HEK293 (cell line): ENCODE measurements at regions not wholly inside any gene's neighbourhood (a gene's known extent, or its start where the extent isn't known, plus 50 kb on each side); places are given as distances from the start of the nearest gene placed in this dataset.

Source experiments
- CTCF ChIA-PET: fragments of 350-600 bp; formaldehyde crosslinking; extraction: SDS; loops from one replicate; lab custom pipeline; 2021; ENCODE audit warnings: antibody characterized with exemption; lab: Yijun Ruan, JAX
- POLR2A ChIA-PET: fragments of 300-600 bp; formaldehyde crosslinking; extraction: SDS; loops from one replicate; lab custom pipeline; 2020; ENCODE audit warnings: antibody characterized with exemption, inconsistent platforms; lab: Yijun Ruan, JAX
- H3K27ac ChIP-seq: fragments of 200-500 bp; sonication (Bioruptor generic); 2 replicates; pipeline ENCODE4 v1.5.1; 2014; ENCODE audit warnings: low read depth, low read length, control low read depth, inconsistent platforms; ENCODE audit errors: extremely low read depth
- H3K36me3 ChIP-seq, 2 experiments: fragments of 200-500 bp in 1 of 2; sonication (Bioruptor generic) in 1 of 2; 1 replicate in 1 of 2; 2 replicates in 1 of 2; pipeline ENCODE4 v1.5.1; 2014 to 2017; ENCODE audit warnings: inconsistent platforms in 2 of 2, low read length in 2 of 2; ENCODE audit not compliant: control insufficient read depth in 2 of 2, insufficient read depth in 1 of 2
- H3K4me1 ChIP-seq: fragments of 200-500 bp; sonication (Bioruptor generic); 2 replicates; pipeline ENCODE4 v1.5.1; 2014; ENCODE audit warnings: mild to moderate bottlenecking, low read length, inconsistent platforms; ENCODE audit not compliant: control insufficient read depth, insufficient read depth
- H3K4me3 ChIP-seq: 2 replicates; pipeline ENCODE4 v1.5.1; 2011; ENCODE audit warnings: low read depth, mild to moderate bottlenecking, control low read depth, low read length, moderate library complexity
- H3K9me3 ChIP-seq: fragments of 200-500 bp; sonication (Bioruptor generic); 2 replicates; pipeline ENCODE4 v1.5.1; 2014; ENCODE audit warnings: low read depth, low read length, inconsistent platforms; ENCODE audit not compliant: control insufficient read depth, insufficient read depth
- ATF2 ChIP-seq: fragments of 450-650 bp; formaldehyde crosslinking; IDR thresholded peaks from 2 replicates; pipeline ENCODE4 v1.5.1; 2016; ENCODE audit warnings: missing biosample characterization, missing genetic modification characterization, low read depth
- BCL11A ChIP-seq: fragments of 450-650 bp; formaldehyde crosslinking; IDR thresholded peaks from 2 replicates; pipeline ENCODE4 v1.5.1; 2016; ENCODE audit warnings: low read depth, missing biosample characterization, missing genetic modification characterization
- GLIS2 ChIP-seq: fragments of 450-650 bp; formaldehyde crosslinking; IDR thresholded peaks from 2 replicates; pipeline ENCODE4 v1.5.1; 2016; ENCODE audit warnings: missing biosample characterization, missing genetic modification characterization
- HOXA7 ChIP-seq: sonication (generic); formaldehyde crosslinking; IDR thresholded peaks from 2 replicates; pipeline ENCODE4 v1.8.1; 2022; ENCODE audit warnings: missing genetic modification reagents, borderline replicate concordance
- IKZF3 ChIP-seq: fragments of 450-650 bp; IDR thresholded peaks from 2 replicates; pipeline ENCODE4 v1.5.0; 2018; ENCODE audit warnings: missing biosample characterization, mild to moderate bottlenecking, missing genetic modification characterization, moderate library complexity
- KLF16 ChIP-seq: fragments of 450-650 bp; formaldehyde crosslinking; IDR thresholded peaks from 2 replicates; pipeline ENCODE4 v1.5.1; 2017; ENCODE audit warnings: missing biosample characterization, missing genetic modification characterization
- KLF17 ChIP-seq: fragments of 450-650 bp; formaldehyde crosslinking; IDR thresholded peaks from 2 replicates; pipeline ENCODE4 v1.5.1; 2016; ENCODE audit warnings: missing biosample characterization, missing genetic modification characterization
- MZF1 ChIP-seq: fragments of 450-650 bp; formaldehyde crosslinking; IDR thresholded peaks from 2 replicates; pipeline ENCODE4 v1.5.1; 2017; ENCODE audit warnings: missing biosample characterization, missing genetic modification characterization, borderline replicate concordance
- SCRT1 ChIP-seq: fragments of 450-650 bp; formaldehyde crosslinking; IDR thresholded peaks from 2 replicates; pipeline ENCODE4 v1.5.1; 2016; ENCODE audit warnings: missing biosample characterization, missing genetic modification characterization, borderline replicate concordance
- SP2 ChIP-seq: fragments of 450-650 bp; formaldehyde crosslinking; IDR thresholded peaks from 2 replicates; pipeline ENCODE4 v1.5.1; 2016; ENCODE audit warnings: missing biosample characterization, missing genetic modification characterization
- YY1 ChIP-seq: fragments of 450-650 bp; formaldehyde crosslinking; IDR thresholded peaks from 2 replicates; pipeline ENCODE4 v1.5.1; 2018; ENCODE audit warnings: missing biosample characterization, missing genetic modification characterization
- ZBTB1 ChIP-seq: fragments of 450-650 bp; formaldehyde crosslinking; IDR thresholded peaks from 2 replicates; pipeline ENCODE4 v1.5.1; 2016; ENCODE audit warnings: missing biosample characterization, missing genetic modification characterization
- ZBTB48 ChIP-seq: fragments of 450-650 bp; formaldehyde crosslinking; IDR thresholded peaks from 2 replicates; pipeline ENCODE4 v1.5.1; 2016; ENCODE audit warnings: missing biosample characterization, missing genetic modification characterization
- ZNF112 ChIP-seq: fragments of 450-650 bp; formaldehyde crosslinking; IDR thresholded peaks from 2 replicates; pipeline ENCODE4 v1.5.0; 2017; ENCODE audit warnings: missing biosample characterization, missing genetic modification characterization
- ZNF114 ChIP-seq: fragments of 450-650 bp; formaldehyde crosslinking; IDR thresholded peaks from 2 replicates; pipeline ENCODE4 v1.5.0; 2017; ENCODE audit warnings: missing biosample characterization, missing genetic modification characterization
- ZNF133 ChIP-seq: fragments of 450-650 bp; formaldehyde crosslinking; IDR thresholded peaks from 2 replicates; pipeline ENCODE4 v1.5.1; 2016; ENCODE audit warnings: missing biosample characterization, missing genetic modification characterization
- ZNF214 ChIP-seq: fragments of 450-650 bp; formaldehyde crosslinking; IDR thresholded peaks from 2 replicates; pipeline ENCODE4 v1.5.1; 2017; ENCODE audit warnings: missing biosample characterization, mild to moderate bottlenecking, missing genetic modification characterization, borderline replicate concordance
- ZNF239 ChIP-seq: fragments of 450-650 bp; formaldehyde crosslinking; IDR thresholded peaks from 2 replicates; pipeline ENCODE4 v1.5.1; 2016; ENCODE audit warnings: missing biosample characterization, missing genetic modification characterization
- ZNF266 ChIP-seq: fragments of 450-650 bp; formaldehyde crosslinking; IDR thresholded peaks from 2 replicates; pipeline ENCODE4 v1.5.1; 2016; ENCODE audit warnings: missing biosample characterization, missing genetic modification characterization, low read depth
- ZNF324 ChIP-seq: fragments of 450-650 bp; formaldehyde crosslinking; IDR thresholded peaks from 2 replicates; pipeline ENCODE4 v1.5.1; 2016; ENCODE audit warnings: missing biosample characterization, missing genetic modification characterization
- ZNF366 ChIP-seq: fragments of 450-650 bp; formaldehyde crosslinking; conservative IDR thresholded peaks from 2 replicates; pipeline ENCODE4 v1.5.1; 2016; ENCODE audit warnings: missing biosample characterization, missing genetic modification characterization
- ZNF404 ChIP-seq: fragments of 450-650 bp; formaldehyde crosslinking; IDR thresholded peaks from 2 replicates; pipeline ENCODE4 v1.5.1; 2017; ENCODE audit warnings: missing biosample characterization, missing genetic modification characterization
- ZNF488 ChIP-seq: fragments of 450-650 bp; formaldehyde crosslinking; IDR thresholded peaks from 2 replicates; pipeline ENCODE4 v1.5.1; 2016; ENCODE audit warnings: missing biosample characterization, missing genetic modification characterization
- ZNF530 ChIP-seq: fragments of 450-650 bp; formaldehyde crosslinking; IDR thresholded peaks from 2 replicates; pipeline ENCODE4 v1.5.1; 2016; ENCODE audit warnings: low read depth, missing biosample characterization, missing genetic modification characterization
- ZNF639 ChIP-seq: fragments of 450-650 bp; formaldehyde crosslinking; IDR thresholded peaks from 2 replicates; pipeline ENCODE4 v1.5.1; 2016; ENCODE audit warnings: missing biosample characterization, missing genetic modification characterization
- ZNF658 ChIP-seq: fragments of 450-650 bp; formaldehyde crosslinking; IDR thresholded peaks from 2 replicates; pipeline ENCODE4; 2016; ENCODE audit warnings: missing biosample characterization, missing genetic modification characterization
- ZNF747 ChIP-seq: fragments of 450-650 bp; formaldehyde crosslinking; IDR thresholded peaks from 2 replicates; pipeline ENCODE4 v1.5.1; 2016; ENCODE audit warnings: missing biosample characterization, missing genetic modification characterization
- ZNF830 ChIP-seq: fragments of 450-650 bp; IDR thresholded peaks from 2 replicates; pipeline ENCODE4 v1.5.0; 2018; ENCODE audit warnings: missing biosample characterization, missing genetic modification characterization, low read depth, mild to moderate bottlenecking, moderate library complexity
- ZSCAN30 ChIP-seq: fragments of 450-650 bp; IDR thresholded peaks from 2 replicates; pipeline ENCODE4 v1.5.1; 2018; ENCODE audit warnings: missing biosample characterization, mild to moderate bottlenecking, missing genetic modification characterization, moderate library complexity

GRCh38 chr5:40453689-40454088 is 226.0 kb upstream of the PTGER4 start:
- Histone ChIP-seq H3K27ac (no peak overlapping the region), H3K36me3 (no peaks in the 10 kb centered on the region), H3K4me1 (no peaks in the 10 kb centered on the region), H3K9me3 (no peaks in the 10 kb centered on the region), H3K4me3 (no peak overlapping the region)
- TF ChIP-seq ZNF658 (tag by site-specific recombination) = no peak
- TF ChIP-seq MZF1 = no peak
- TF ChIP-seq ZNF404 = no peak
- TF ChIP-seq GLIS2 (tag by site-specific recombination) = no peak
- no peak for TF ChIP-seq ZNF530 (tag by site-specific recombination)
- TF ChIP-seq ZNF214 = no peak
- ChIA-PET POLR2A (no interaction called here), CTCF (no interaction called here)

GRCh38 chr5:40452874-40453624 is 226.7 kb upstream of the PTGER4 start:
- no peak for TF ChIP-seq ZNF133 (tag by site-specific recombination)
- no peak for TF ChIP-seq KLF16 (tag by site-specific recombination)
- TF ChIP-seq ZNF488 (tag by site-specific recombination) = no peak
- TF ChIP-seq KLF17 (tag by site-specific recombination) = no peak
- TF ChIP-seq ZNF112 (tag by site-specific recombination) = no peak
- no peak for TF ChIP-seq ZNF114 (tag by site-specific recombination)
- TF ChIP-seq SCRT1 (tag by site-specific recombination) = no peak
- no peak for TF ChIP-seq ZBTB1 (tag by site-specific recombination)
- no peak for TF ChIP-seq IKZF3 (tag by site-specific recombination)
- no peak for TF ChIP-seq ZNF747
- no peak for TF ChIP-seq ZNF366 (tag by site-specific recombination)
- no peak for TF ChIP-seq ZNF239
- no peak for TF ChIP-seq ZNF324
- TF ChIP-seq ZNF266 (tag by site-specific recombination) = no peak
- TF ChIP-seq, all 188 proteins: peak for 0
- no peaks in the 10 kb centered on the region for H3K36me3 ChIP-seq
- POLR2A ChIA-PET = no interaction called here
- CTCF ChIA-PET = no interaction called here
- no peaks in the 10 kb centered on the region for H3K9me3 ChIP-seq
- H3K4me3 ChIP-seq = no peak overlapping the region
- H3K27ac ChIP-seq = no peak overlapping the region
- no peaks in the 10 kb centered on the region for H3K4me1 ChIP-seq

- POLR2A ChIA-PET = no interaction called here
- TF ChIP-seq ZNF830 (tag by site-specific recombination) = no peak
- TF ChIP-seq GLIS2 (tag by site-specific recombination) = no peak
- no peak for TF ChIP-seq ATF2
- no peak for TF ChIP-seq HOXA7 (CRISPR knock-in tag)
- TF ChIP-seq ZNF639 (tag by site-specific recombination) = no peak
- no peak for TF ChIP-seq BCL11A (tag by site-specific recombination)
- TF ChIP-seq SP2 = no peak
- TF ChIP-seq ZSCAN30 = no peak
- TF ChIP-seq ZBTB48 (tag by site-specific recombination) = no peak
- TF ChIP-seq YY1 (tag by site-specific recombination) = no peak
- no peaks in the 10 kb centered on the region for H3K36me3 ChIP-seq
- no peak overlapping the region for H3K27ac ChIP-seq
- H3K9me3 ChIP-seq = no peaks in the 10 kb centered on the region; the same call in 1 of the 2 replicates
- H3K4me1 ChIP-seq = no peaks in the 10 kb centered on the region
- CTCF ChIA-PET = no interaction called here
- no peak overlapping the region for H3K4me3 ChIP-seq
Measured at GRCh38 chr5:40447438-40447837, 232.3 kb upstream of the PTGER4 start.
